Activated CD4-positive, alpha-beta T cell treated with anti-CD3 and anti-CD28 coated beads, Interleukin-10, Interleukin-2, amounts not matched to agents 100 ng/mL and 50 ng/mL, durations not matched to agents 16 hours and 8 hours (primary cell): ENCODE measurements at regions not wholly inside any gene's neighbourhood (a gene's known extent, or its start where the extent isn't known, plus 50 kb on each side); places are given as distances from the start of the nearest gene placed in this dataset.
"Not testable (repeated sequence)": the region's sequence is repeated elsewhere in the genome, so short reads cannot be mapped to it uniquely, and the experiment has no call there.

Experiments
- DNase-seq: peaks from one replicate; pipeline ENCODE4 v3.0.0-alpha.2; 2020

GRCh38 chr2:236776695-236777251 lies 207.1 kb downstream of the ACKR3 start:
- DNase-seq = no peak

- DNase-seq = no peak
Observed at GRCh38 chr2:236777408-236777807, 207.8 kb downstream of the ACKR3 start.

GRCh38 chr2:236781933-236782816 lies 212.6 kb downstream of the ACKR3 start:
- no peak for DNase-seq

- peak; percentile 28 for DNase-seq
Observed at GRCh38 chr2:236782938-236783337, 213.3 kb downstream of the ACKR3 start.

GRCh38 chr2:236783417-236784020 lies 213.9 kb downstream of the ACKR3 start:
- DNase-seq = no peak

- no peak for DNase-seq
Observed at GRCh38 chr2:236785611-236786057, 216.0 kb downstream of the ACKR3 start.

- no peak for DNase-seq
Observed at GRCh38 chr2:236786751-236787150, 217.1 kb downstream of the ACKR3 start.

GRCh38 chr2:236787376-236787775 lies 217.8 kb downstream of the ACKR3 start:
- not testable (repeated sequence) for DNase-seq

GRCh38 chr2:236787885-236788284 lies 218.3 kb downstream of the ACKR3 start:
- no peak for DNase-seq

- DNase-seq = no peak
Observed at GRCh38 chr2:236790963-236791362, 221.3 kb downstream of the ACKR3 start.

- DNase-seq = no peak
Observed at GRCh38 chr2:236793023-236794011, 223.7 kb downstream of the ACKR3 start.

- DNase-seq = no peak
Observed at GRCh38 chr2:236794176-236794957, 224.7 kb downstream of the ACKR3 start.

- no peak for DNase-seq
Observed at GRCh38 chr2:236795169-236795860, 225.7 kb downstream of the ACKR3 start.

- no peak for DNase-seq
Observed at GRCh38 chr2:236795861-236796219, 226.2 kb downstream of the ACKR3 start.

- DNase-seq = no peak
Observed at GRCh38 chr2:236796236-236796635, 226.6 kb downstream of the ACKR3 start.

- DNase-seq = no peak
Observed at GRCh38 chr2:236797411-236797810, 227.8 kb downstream of the ACKR3 start.

- DNase-seq = no peak
Observed at GRCh38 chr2:236798491-236798890, 228.9 kb downstream of the ACKR3 start.

- no peak for DNase-seq
Observed at GRCh38 chr2:236799391-236800026, 229.9 kb downstream of the ACKR3 start.

GRCh38 chr2:236802862-236803261 lies 233.2 kb downstream of the ACKR3 start:
- DNase-seq = no peak

GRCh38 chr2:236803621-236804020 lies 234.0 kb downstream of the ACKR3 start:
- no peak for DNase-seq
